A673 (cell line): ENCODE measurements at regions not wholly inside any gene's neighbourhood (a gene's known extent, or its start where the extent isn't known, plus 50 kb on each side); places are given as distances from the start of the nearest gene placed in this dataset.
"Not testable (repeated sequence)": the region's sequence is repeated elsewhere in the genome, so short reads cannot be mapped to it uniquely, and the experiment has no call there.

Experiments
- BruUV-seq: library from RNA; stranded (reverse); fragments of 400-500 nt; replicated peaks from 2 replicates; lab custom pipeline; 2021; lab: Mats Ljungman, UMichigan
- CTCF ChIA-PET: fragments of 300-600 bp; sonication (Branson Sonifier 250); formaldehyde crosslinking; loops from one replicate; lab custom pipeline; 2022; ENCODE audit warnings: antibody characterized with exemption; lab: Charles Lee
- POLR2A ChIA-PET: fragments of 300-600 bp; sonication (Branson Sonifier 250); formaldehyde crosslinking; loops from one replicate; lab custom pipeline; 2022; ENCODE audit warnings: antibody characterized with exemption; ENCODE audit not compliant: low non-redundant PET; lab: Charles Lee
- DNase-seq: peaks from one replicate; pipeline ENCODE4 v3.0.0-alpha.2; 2015; ENCODE audit warnings: low spot score
- H3K27ac ChIP-seq: fragments of 200-600 bp; sonication (generic); 2 replicates; pipeline ENCODE4 v1.5.1; 2016; ENCODE audit warnings: mixed run types, low read depth, mild to moderate bottlenecking, mixed read lengths, antibody characterized with exemption, low read length; ENCODE audit not compliant: poor library complexity, severe bottlenecking
- H3K27me3 ChIP-seq: fragments of 200-600 bp; sonication (generic); replicated peaks from 2 replicates; pipeline ENCODE4 v1.6.1; 2017; ENCODE audit warnings: mixed run types, low read depth, mild to moderate bottlenecking, mixed read lengths, antibody characterized with exemption, low read length; ENCODE audit not compliant: insufficient read depth, poor library complexity
- H3K36me3 ChIP-seq: fragments of 200-600 bp; sonication (generic); 2 replicates; pipeline ENCODE4 v1.6.1; 2016; ENCODE audit warnings: mixed run types, mild to moderate bottlenecking, mixed read lengths, antibody characterized with exemption, low read length; ENCODE audit not compliant: insufficient read depth, poor library complexity, severe bottlenecking
- H3K4me1 ChIP-seq: fragments of 200-600 bp; sonication (generic); 2 replicates; pipeline ENCODE4 v1.6.1; 2017; ENCODE audit warnings: mixed run types, mild to moderate bottlenecking, mixed read lengths, antibody characterized with exemption, low read length; ENCODE audit not compliant: insufficient read depth, poor library complexity, severe bottlenecking
- H3K4me3 ChIP-seq: fragments of 200-600 bp; sonication (generic); 2 replicates; pipeline ENCODE4 v1.5.1; 2016; ENCODE audit warnings: low read depth, mixed run types, mild to moderate bottlenecking, mixed read lengths, low read length; ENCODE audit not compliant: poor library complexity, severe bottlenecking
- H3K9me3 ChIP-seq: fragments of 200-600 bp; sonication (generic); 2 replicates; pipeline ENCODE4 v1.6.1; 2016; ENCODE audit warnings: mixed run types, low read depth, mild to moderate bottlenecking, mixed read lengths, antibody characterized with exemption, low read length; ENCODE audit not compliant: poor library complexity, severe bottlenecking
- EZH2 ChIP-seq: fragments of 200-600 bp; sonication (generic); IDR thresholded peaks from 2 replicates; pipeline ENCODE4 v1.6.1; 2017; ENCODE audit warnings: borderline replicate concordance, low read depth, mild to moderate bottlenecking, mixed read lengths, antibody characterized with exemption, low read length; ENCODE audit not compliant: poor library complexity, severe bottlenecking
- intact Hi-C: fragments of 100-400 bp; cut with micrococcal nuclease; formaldehyde crosslinking; loops from one replicate; pipeline ENCODE4 v1.10.0; 2022; ENCODE audit not compliant: unreplicated experiment
- TF ChIP-seq, protein P1 (sequence below): fragments of 300-800, 200-600 bp; sonication (generic); conservative IDR thresholded peaks from 2 replicates; pipeline ENCODE4 v1.5.1; 2017; ENCODE audit warnings: low read depth, mild to moderate bottlenecking, antibody characterized with exemption, low read length, moderate library complexity, mixed read lengths

DNA sequence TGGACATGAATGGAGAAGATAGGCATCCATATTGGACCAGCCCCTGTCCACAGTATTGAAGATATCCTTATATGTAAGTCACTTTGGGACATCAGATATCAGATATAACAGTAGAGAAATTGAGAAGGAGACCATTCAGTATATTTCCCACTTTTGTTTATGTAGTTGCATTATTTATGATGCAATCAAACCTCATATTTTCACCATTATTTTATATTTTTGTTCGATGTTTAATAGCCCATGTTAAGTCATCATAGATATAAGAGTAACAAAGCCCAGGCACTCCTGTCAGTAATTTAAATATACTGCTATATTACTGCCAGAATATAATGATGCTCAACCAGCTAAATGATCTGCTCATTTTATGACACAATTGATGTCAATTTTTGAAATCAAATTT, 744.5 kb upstream of the EPHA7 start:
- Histone ChIP-seq H3K36me3 (no peaks in the 10 kb centered on the region), H3K27ac (no peak overlapping the region), H3K4me3 (no peak overlapping the region), H3K4me1 (no peaks in the 10 kb centered on the region), H3K9me3 (no peaks in the 10 kb centered on the region), H3K27me3 (no peaks in the 10 kb centered on the region)
- TF ChIP-seq, protein P1, sequence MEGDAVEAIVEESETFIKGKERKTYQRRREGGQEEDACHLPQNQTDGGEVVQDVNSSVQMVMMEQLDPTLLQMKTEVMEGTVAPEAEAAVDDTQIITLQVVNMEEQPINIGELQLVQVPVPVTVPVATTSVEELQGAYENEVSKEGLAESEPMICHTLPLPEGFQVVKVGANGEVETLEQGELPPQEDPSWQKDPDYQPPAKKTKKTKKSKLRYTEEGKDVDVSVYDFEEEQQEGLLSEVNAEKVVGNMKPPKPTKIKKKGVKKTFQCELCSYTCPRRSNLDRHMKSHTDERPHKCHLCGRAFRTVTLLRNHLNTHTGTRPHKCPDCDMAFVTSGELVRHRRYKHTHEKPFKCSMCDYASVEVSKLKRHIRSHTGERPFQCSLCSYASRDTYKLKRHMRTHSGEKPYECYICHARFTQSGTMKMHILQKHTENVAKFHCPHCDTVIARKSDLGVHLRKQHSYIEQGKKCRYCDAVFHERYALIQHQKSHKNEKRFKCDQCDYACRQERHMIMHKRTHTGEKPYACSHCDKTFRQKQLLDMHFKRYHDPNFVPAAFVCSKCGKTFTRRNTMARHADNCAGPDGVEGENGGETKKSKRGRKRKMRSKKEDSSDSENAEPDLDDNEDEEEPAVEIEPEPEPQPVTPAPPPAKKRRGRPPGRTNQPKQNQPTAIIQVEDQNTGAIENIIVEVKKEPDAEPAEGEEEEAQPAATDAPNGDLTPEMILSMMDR, result no peak
- no peak for TF ChIP-seq EZH2
- POLR2A ChIA-PET, result no interaction called here
- CTCF ChIA-PET, result no interaction called here
- intact Hi-C loops, result no loop called here
- no peak for DNase-seq
- no TSS peak for BruUV-seq

DNA sequence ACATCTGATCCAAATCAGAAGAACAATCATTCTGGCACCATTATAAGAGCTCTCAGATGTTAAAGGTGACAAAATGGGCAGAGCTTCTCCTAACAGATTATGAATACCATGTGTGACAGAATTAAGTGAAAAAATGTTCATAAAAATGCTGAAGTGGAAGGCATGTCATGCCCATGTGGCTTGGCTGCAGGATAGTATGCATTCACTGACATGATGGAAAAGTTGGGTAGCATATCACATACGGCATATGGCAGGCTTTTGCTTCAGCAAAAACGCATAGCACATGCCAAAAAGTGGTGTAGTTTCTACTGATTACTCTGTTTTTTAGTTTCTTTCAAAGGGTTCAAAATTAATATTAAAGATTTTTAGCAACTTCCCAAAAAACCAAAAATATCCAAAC, 731.5 kb upstream of the EPHA7 start:
- Histone ChIP-seq H3K4me3 (no peak overlapping the region), H3K36me3 (no peaks in the 10 kb centered on the region), H3K9me3 (no peaks in the 10 kb centered on the region), H3K4me1 (no peaks in the 10 kb centered on the region), H3K27me3 (no peaks in the 10 kb centered on the region), H3K27ac (no peak overlapping the region)
- no peak for TF ChIP-seq EZH2
- TF ChIP-seq, protein P1, result no peak
- ChIA-PET POLR2A (no interaction called here), CTCF (no interaction called here)
- intact Hi-C loops, result no loop called here
- no TSS peak for BruUV-seq
- no peak for DNase-seq

DNA sequence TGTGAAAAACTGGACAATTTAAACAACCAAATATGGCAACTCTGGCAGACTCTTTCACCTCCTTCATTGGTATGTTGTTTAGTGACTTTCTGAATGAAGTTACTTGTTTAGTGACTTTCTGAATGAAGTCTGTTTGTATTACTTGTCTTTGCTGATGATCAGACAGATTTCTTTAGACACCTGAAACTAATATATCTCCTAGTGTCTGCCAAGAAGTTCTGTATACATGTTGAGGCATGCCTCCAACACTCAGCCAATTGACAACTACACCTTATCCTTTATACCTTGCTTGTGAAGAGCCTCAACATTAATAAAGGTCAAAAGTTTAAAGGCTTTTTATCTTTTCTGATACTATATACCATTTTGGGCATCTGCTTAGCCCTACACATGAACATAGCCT, 725.4 kb upstream of the EPHA7 start:
- no peak for DNase-seq
- H3K4me3 ChIP-seq, result no peak overlapping the region
- H3K36me3 ChIP-seq, result no peaks in the 10 kb centered on the region
- H3K9me3 ChIP-seq, result no peaks in the 10 kb centered on the region
- H3K27me3 ChIP-seq, result no peaks in the 10 kb centered on the region
- POLR2A ChIA-PET, result no interaction called here
- no peaks in the 10 kb centered on the region for H3K4me1 ChIP-seq
- no peak for TF ChIP-seq EZH2
- TF ChIP-seq, protein P1, result no peak
- BruUV-seq, result no TSS peak
- intact Hi-C loops, result no loop called here
- CTCF ChIA-PET, result no interaction called here
- no peak overlapping the region for H3K27ac ChIP-seq

DNA sequence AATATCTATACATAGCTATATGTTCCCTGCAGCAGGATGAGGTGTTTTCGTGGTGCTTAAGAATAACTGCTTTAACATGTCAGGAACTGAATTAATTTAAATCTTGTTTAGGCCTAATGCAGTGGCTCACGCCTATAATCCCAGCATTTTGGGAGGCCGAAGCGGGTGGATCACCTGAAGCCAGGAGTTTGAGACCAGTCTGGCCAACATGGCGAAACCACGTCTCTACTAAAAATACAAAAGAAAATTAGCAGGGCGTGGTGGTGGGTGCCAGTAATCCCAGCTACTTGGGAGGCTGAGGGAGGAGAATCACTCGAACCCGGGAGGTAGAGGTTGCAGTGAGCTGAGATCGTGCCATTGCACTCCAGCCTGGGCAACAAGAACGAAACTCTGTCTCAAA, 717.8 kb upstream of the EPHA7 start:
- H3K36me3 ChIP-seq, H3K4me1 ChIP-seq, intact Hi-C loops, DNase-seq, H3K4me3 ChIP-seq, BruUV-seq, CTCF ChIA-PET, H3K27ac ChIP-seq, POLR2A ChIA-PET, H3K27me3 ChIP-seq, H3K9me3 ChIP-seq: not testable (repeated sequence)
